Activated naive CD4-positive, alpha-beta T cell treated with anti-CD3 and anti-CD28 coated beads, Interleukin-2, amount 50 U/mL, for 24 hours (primary cell): ENCODE measurements at regions not wholly inside any gene's neighbourhood (a gene's known extent, or its start where the extent isn't known, plus 50 kb on each side); places are given as distances from the start of the nearest gene placed in this dataset.

Source experiments
- H3K27ac Mint-ChIP-seq: one replicate; pipeline ENCODE4 v1.8.0; 2021; ENCODE audit warnings: mild to moderate bottlenecking, mixed read lengths
- H3K27me3 Mint-ChIP-seq: one replicate; pipeline ENCODE4 v1.8.0; 2021; ENCODE audit warnings: mixed read lengths
- H3K36me3 Mint-ChIP-seq: one replicate; pipeline ENCODE4 v1.8.0; 2021; ENCODE audit warnings: mixed read lengths
- H3K4me1 Mint-ChIP-seq: one replicate; pipeline ENCODE4 v1.8.0; 2021; ENCODE audit warnings: mixed read lengths
- H3K4me3 Mint-ChIP-seq: one replicate; pipeline ENCODE4 v1.8.0; 2021; ENCODE audit warnings: mild to moderate bottlenecking, mixed read lengths
- H3K9me3 Mint-ChIP-seq: one replicate; pipeline ENCODE4 v1.8.0; 2021; ENCODE audit warnings: mixed read lengths

GRCh38 chr22:27348634-27349033, 452.9 kb downstream of the MN1 start:
- H3K36me3 Mint-ChIP-seq = no peaks in the 10 kb centered on the region
- H3K9me3 Mint-ChIP-seq = peaks cover 4% of the 10 kb centered on the region
- H3K4me3 Mint-ChIP-seq = no peak overlapping the region
- no peaks in the 10 kb centered on the region for H3K4me1 Mint-ChIP-seq
- H3K27ac Mint-ChIP-seq = no peak overlapping the region
- H3K27me3 Mint-ChIP-seq = peaks cover 12% of the 10 kb centered on the region

- Mint-ChIP-seq H3K4me1 (no peaks in the 10 kb centered on the region), H3K27me3 (peaks cover 12% of the 10 kb centered on the region), H3K27ac (no peak overlapping the region), H3K36me3 (no peaks in the 10 kb centered on the region), H3K9me3 (no peaks in the 10 kb centered on the region), H3K4me3 (no peak overlapping the region)
These were observed 452.1 kb downstream of the MN1 start for GRCh38 chr22:27349456-27349855.

GRCh38 chr22:27350306-27350705, 451.2 kb downstream of the MN1 start:
- no peak overlapping the region for H3K4me3 Mint-ChIP-seq
- peaks cover 9% of the 10 kb centered on the region for H3K27me3 Mint-ChIP-seq
- no peak overlapping the region for H3K27ac Mint-ChIP-seq
- H3K36me3 Mint-ChIP-seq = no peaks in the 10 kb centered on the region
- no peaks in the 10 kb centered on the region for H3K4me1 Mint-ChIP-seq
- H3K9me3 Mint-ChIP-seq = no peaks in the 10 kb centered on the region

- Mint-ChIP-seq H3K4me3 (no peak overlapping the region), H3K27ac (no peak overlapping the region), H3K9me3 (peaks cover 6% of the 10 kb centered on the region), H3K27me3 (peaks cover 11% of the 10 kb centered on the region), H3K4me1 (no peaks in the 10 kb centered on the region), H3K36me3 (peaks cover 1% of the 10 kb centered on the region)
These were observed 449.1 kb downstream of the MN1 start for GRCh38 chr22:27352426-27352825.

GRCh38 chr22:27358096-27358870, 443.3 kb downstream of the MN1 start:
- H3K4me1 Mint-ChIP-seq = no peaks in the 10 kb centered on the region
- H3K27ac Mint-ChIP-seq = no peak overlapping the region
- no peak overlapping the region for H3K4me3 Mint-ChIP-seq
- H3K9me3 Mint-ChIP-seq = peaks cover 6% of the 10 kb centered on the region
- H3K36me3 Mint-ChIP-seq = peaks cover 1% of the 10 kb centered on the region
- peaks cover 4% of the 10 kb centered on the region for H3K27me3 Mint-ChIP-seq

- no peak overlapping the region for H3K4me3 Mint-ChIP-seq
These were observed 431.3 kb downstream of the MN1 start for GRCh38 chr22:27370269-27370668.

GRCh38 chr22:27370987-27371386, 430.6 kb downstream of the MN1 start:
- no peaks in the 10 kb centered on the region for H3K4me1 Mint-ChIP-seq
- no peak overlapping the region for H3K27ac Mint-ChIP-seq
- no peaks in the 10 kb centered on the region for H3K9me3 Mint-ChIP-seq
- no peaks in the 10 kb centered on the region for H3K36me3 Mint-ChIP-seq
- H3K27me3 Mint-ChIP-seq = peaks cover 21% of the 10 kb centered on the region
- H3K4me3 Mint-ChIP-seq = no peak overlapping the region

More at GRCh38 chr22:27370269-27370668, 431.3 kb downstream of the MN1 start:
- no peaks in the 10 kb centered on the region for H3K4me1 Mint-ChIP-seq
- no peaks in the 10 kb centered on the region for H3K36me3 Mint-ChIP-seq
- H3K27me3 Mint-ChIP-seq = peaks cover 21% of the 10 kb centered on the region
- H3K27ac Mint-ChIP-seq = no peak overlapping the region
- H3K9me3 Mint-ChIP-seq = no peaks in the 10 kb centered on the region

- H3K27me3 Mint-ChIP-seq = peaks cover 15% of the 10 kb centered on the region
- no peaks in the 10 kb centered on the region for H3K9me3 Mint-ChIP-seq
- no peak overlapping the region for H3K27ac Mint-ChIP-seq
These were observed 429.2 kb downstream of the MN1 start for GRCh38 chr22:27372364-27372763.

GRCh38 chr22:27372969-27373670, 428.4 kb downstream of the MN1 start:
- no peak overlapping the region for H3K27ac Mint-ChIP-seq
- peaks cover 13% of the 10 kb centered on the region for H3K27me3 Mint-ChIP-seq
- H3K36me3 Mint-ChIP-seq = no peaks in the 10 kb centered on the region
- no peaks in the 10 kb centered on the region for H3K4me1 Mint-ChIP-seq
- no peaks in the 10 kb centered on the region for H3K9me3 Mint-ChIP-seq
- H3K4me3 Mint-ChIP-seq = no peak overlapping the region

More at GRCh38 chr22:27372364-27372763, 429.2 kb downstream of the MN1 start:
- H3K4me1 Mint-ChIP-seq = no peaks in the 10 kb centered on the region
- H3K36me3 Mint-ChIP-seq = no peaks in the 10 kb centered on the region
- H3K4me3 Mint-ChIP-seq = no peak overlapping the region

- H3K4me1 Mint-ChIP-seq = no peaks in the 10 kb centered on the region
These were observed 423.9 kb downstream of the MN1 start for GRCh38 chr22:27377501-27378295.

GRCh38 chr22:27378311-27378800, 423.2 kb downstream of the MN1 start:
- peaks cover 2% of the 10 kb centered on the region for H3K27me3 Mint-ChIP-seq
- no peaks in the 10 kb centered on the region for H3K36me3 Mint-ChIP-seq
- H3K4me1 Mint-ChIP-seq = no peaks in the 10 kb centered on the region
- no peak overlapping the region for H3K27ac Mint-ChIP-seq
- H3K9me3 Mint-ChIP-seq = no peaks in the 10 kb centered on the region
- H3K4me3 Mint-ChIP-seq = no peak overlapping the region

More at GRCh38 chr22:27377501-27378295, 423.9 kb downstream of the MN1 start:
- H3K9me3 Mint-ChIP-seq = no peaks in the 10 kb centered on the region
- no peak overlapping the region for H3K4me3 Mint-ChIP-seq
- H3K27ac Mint-ChIP-seq = no peak overlapping the region
- H3K36me3 Mint-ChIP-seq = no peaks in the 10 kb centered on the region
- H3K27me3 Mint-ChIP-seq = peaks cover 2% of the 10 kb centered on the region

GRCh38 chr22:27378995-27379394, 422.6 kb downstream of the MN1 start:
- Mint-ChIP-seq H3K4me1 (no peaks in the 10 kb centered on the region), H3K9me3 (no peaks in the 10 kb centered on the region), H3K27me3 (peaks cover 2% of the 10 kb centered on the region), H3K4me3 (no peak overlapping the region), H3K36me3 (no peaks in the 10 kb centered on the region), H3K27ac (no peak overlapping the region)

GRCh38 chr22:27380855-27381254, 420.7 kb downstream of the MN1 start:
- H3K9me3 Mint-ChIP-seq = no peaks in the 10 kb centered on the region
- H3K4me1 Mint-ChIP-seq = no peaks in the 10 kb centered on the region
- H3K36me3 Mint-ChIP-seq = no peaks in the 10 kb centered on the region
- H3K27ac Mint-ChIP-seq = no peak overlapping the region
- peaks cover 4% of the 10 kb centered on the region for H3K27me3 Mint-ChIP-seq
- no peak overlapping the region for H3K4me3 Mint-ChIP-seq

GRCh38 chr22:27381552-27381951, 420.0 kb downstream of the MN1 start:
- Mint-ChIP-seq H3K4me3 (no peak overlapping the region), H3K4me1 (no peaks in the 10 kb centered on the region)

GRCh38 chr22:27381960-27382742, 419.4 kb downstream of the MN1 start:
- H3K9me3 Mint-ChIP-seq = no peaks in the 10 kb centered on the region
- H3K27me3 Mint-ChIP-seq = peaks cover 4% of the 10 kb centered on the region
- no peak overlapping the region for H3K27ac Mint-ChIP-seq
- H3K4me3 Mint-ChIP-seq = no peak overlapping the region
- no peaks in the 10 kb centered on the region for H3K36me3 Mint-ChIP-seq
- H3K4me1 Mint-ChIP-seq = no peaks in the 10 kb centered on the region

More at GRCh38 chr22:27381552-27381951, 420.0 kb downstream of the MN1 start:
- H3K9me3 Mint-ChIP-seq = no peaks in the 10 kb centered on the region
- no peak overlapping the region for H3K27ac Mint-ChIP-seq
- peaks cover 4% of the 10 kb centered on the region for H3K27me3 Mint-ChIP-seq
- no peaks in the 10 kb centered on the region for H3K36me3 Mint-ChIP-seq
